Activated CD4-positive, alpha-beta T cell treated with anti-CD3 and anti-CD28 coated beads for 24 hours (primary cell): ENCODE measurements at regions not wholly inside any gene's neighbourhood (a gene's known extent, or its start where the extent isn't known, plus 50 kb on each side); places are given as distances from the start of the nearest gene placed in this dataset.

ENCODE experiments used
- DNase-seq, 2 donors: peaks; one replicate each; pipeline ENCODE4 v3.0.0-alpha.2; 2020; ENCODE audit warnings: low read depth in 2 of 2

DNA sequence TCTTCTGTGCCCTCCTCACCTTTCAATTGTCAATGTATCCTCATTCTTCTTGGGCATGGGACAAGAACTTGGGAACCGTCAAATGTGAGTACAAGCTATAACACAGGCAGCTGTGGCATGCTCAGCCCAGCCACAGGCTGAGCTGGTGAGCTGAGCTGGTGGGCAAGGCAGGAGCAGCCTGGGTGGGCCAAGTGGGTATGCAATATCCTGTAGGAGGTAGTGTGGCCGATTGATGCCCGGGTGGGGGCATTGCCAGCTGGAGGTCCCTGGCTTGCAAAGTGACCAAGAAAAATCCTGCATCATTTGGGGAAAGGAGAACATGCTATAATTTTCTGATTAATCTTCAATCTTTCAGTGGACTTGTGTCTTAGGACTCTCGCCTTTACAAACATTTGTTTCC lies 507.2 kb upstream of the SLC10A2 start:
- DNase-seq = no peak

- no peak for DNase-seq
These were observed 502.1 kb upstream of the SLC10A2 start for GRCh38 chr13:103568314-103568713.

DNA sequence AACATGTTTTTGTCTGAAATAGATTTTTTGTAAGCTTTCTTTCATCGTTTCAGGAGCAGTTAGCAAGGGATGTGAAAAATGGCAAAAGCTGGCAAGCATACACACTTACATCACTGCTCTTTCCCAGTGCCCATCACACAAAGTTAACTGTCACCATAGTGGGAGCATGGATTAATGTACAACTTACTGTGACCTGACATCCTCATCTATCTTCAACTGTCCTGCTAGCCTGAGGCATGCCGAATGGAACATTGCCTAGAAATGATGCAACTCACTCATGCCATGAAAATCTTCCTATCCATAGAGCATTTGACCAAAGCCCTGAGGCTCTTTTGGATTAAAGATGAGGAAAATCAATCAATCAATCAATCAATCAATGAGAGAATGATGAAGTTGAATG lies 491.7 kb upstream of the SLC10A2 start:
- no peak for DNase-seq

DNA sequence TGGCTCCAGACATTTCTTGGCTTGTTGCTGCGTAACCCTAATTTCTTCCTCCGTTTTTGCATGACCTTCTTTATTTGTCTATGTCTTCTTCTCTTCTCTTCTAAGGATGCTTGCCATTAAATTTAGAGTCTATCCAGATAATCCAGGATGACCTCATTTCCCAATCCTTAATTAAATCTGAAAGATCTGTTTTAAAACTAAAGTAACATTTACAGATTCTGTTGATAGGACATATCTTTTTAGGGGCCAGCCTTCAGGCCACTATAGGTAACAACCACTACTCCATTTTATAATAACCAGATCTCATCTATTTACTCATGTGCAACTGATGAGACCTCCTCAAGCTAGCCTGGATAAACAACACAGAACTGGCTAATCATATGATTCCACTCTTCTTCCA lies 490.5 kb upstream of the SLC10A2 start:
- DNase-seq = no peak

DNA sequence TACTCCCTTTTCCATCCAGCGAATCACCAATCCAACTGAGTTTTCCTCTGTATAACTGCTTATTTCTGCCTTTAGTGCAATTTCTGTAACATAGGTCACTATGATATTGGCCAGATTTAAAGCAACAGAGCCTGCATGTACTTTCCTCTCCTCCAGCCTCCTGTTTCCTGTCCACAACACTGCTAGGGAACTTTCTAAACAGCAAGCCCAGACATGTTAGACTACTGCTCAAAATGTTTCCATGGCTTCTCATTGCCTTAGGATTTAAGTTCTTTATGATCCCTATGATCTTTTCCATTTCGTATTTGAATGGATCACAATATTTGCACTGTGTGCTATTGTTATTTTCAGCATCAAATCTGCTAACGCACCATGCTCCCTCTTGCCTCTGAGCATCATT lies 481.7 kb upstream of the SLC10A2 start:
- DNase-seq = no peak

GRCh38 chr13:103546271-103546670 lies 480.1 kb upstream of the SLC10A2 start:
- DNase-seq = no peak

DNA sequence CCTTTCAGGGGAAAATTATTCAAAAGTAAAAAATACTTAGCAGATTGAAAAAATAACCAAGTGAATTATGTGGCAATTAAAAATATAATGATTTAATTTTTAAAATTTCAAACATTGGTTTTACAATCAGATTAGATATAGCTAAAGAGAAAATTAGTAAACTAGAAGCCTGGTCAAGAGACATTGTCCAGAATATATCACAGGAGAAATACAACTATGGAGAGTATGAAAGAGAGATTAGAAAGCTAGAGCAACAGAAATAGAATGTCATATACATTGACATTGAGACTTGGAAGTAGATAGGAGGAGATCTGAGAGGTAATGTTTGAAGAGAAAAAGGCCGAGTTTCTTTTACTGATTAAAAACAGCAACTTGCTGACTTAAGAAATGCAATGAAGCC lies 476.4 kb upstream of the SLC10A2 start:
- no peak for DNase-seq

GRCh38 chr13:103540382-103540765 lies 474.2 kb upstream of the SLC10A2 start:
- DNase-seq = no peak

DNA sequence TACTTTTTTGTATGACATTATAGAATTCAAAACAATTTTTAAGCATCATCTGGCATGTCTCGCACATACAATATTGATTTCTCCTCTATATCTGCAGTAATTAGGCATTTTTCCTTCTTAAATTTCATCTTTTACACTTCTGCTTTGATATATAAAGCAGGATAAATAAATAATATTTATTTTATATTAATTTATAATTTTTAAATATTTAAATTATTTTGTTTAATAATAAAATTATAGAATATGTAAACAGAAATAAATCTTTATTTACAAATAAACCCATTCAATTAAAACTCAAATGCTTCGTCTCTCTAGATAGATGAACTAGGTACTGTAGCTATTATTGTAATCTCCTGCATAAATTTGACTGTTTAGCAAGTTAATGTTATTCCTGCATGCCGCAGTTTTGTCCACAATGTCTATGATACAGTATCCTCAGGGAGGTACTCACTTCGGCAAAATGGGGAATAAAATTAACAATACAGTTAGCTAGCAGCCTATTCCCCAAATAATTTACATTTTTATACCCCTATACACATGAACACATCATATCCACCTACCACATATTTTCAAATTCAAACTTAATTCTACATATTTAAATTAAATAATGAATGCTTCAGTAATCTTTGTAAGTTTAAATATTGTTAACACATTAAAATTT lies 473.6 kb upstream of the SLC10A2 start:
- DNase-seq = no peak

- no peak for DNase-seq
These were observed 473.0 kb upstream of the SLC10A2 start for GRCh38 chr13:103539265-103539664.

- DNase-seq = no peak
These were observed 471.4 kb upstream of the SLC10A2 start for GRCh38 chr13:103537616-103538015.

- no peak for DNase-seq
These were observed 465.1 kb upstream of the SLC10A2 start for GRCh38 chr13:103531278-103531677.

DNA sequence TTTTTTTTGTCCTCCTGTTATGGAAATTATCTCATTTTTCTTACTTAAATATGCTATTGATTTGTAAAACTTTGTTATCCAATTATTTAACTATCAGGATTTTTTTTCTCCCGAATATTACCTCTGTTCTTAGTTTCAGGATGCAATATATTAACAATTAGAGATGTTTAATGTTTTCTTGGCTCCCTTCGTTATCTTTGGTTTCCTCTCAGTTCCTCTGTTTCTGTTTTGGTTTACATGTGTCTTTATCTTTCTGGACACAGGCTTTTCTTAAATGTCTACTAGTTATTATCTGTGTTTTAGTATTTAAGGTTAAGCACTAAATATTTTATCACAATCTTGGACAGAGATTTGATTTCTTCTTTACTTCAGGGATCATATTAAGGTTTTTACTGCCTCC lies 462.2 kb upstream of the SLC10A2 start:
- DNase-seq = no peak

- no peak for DNase-seq
These were observed 459.3 kb upstream of the SLC10A2 start for GRCh38 chr13:103525530-103525929.

DNA sequence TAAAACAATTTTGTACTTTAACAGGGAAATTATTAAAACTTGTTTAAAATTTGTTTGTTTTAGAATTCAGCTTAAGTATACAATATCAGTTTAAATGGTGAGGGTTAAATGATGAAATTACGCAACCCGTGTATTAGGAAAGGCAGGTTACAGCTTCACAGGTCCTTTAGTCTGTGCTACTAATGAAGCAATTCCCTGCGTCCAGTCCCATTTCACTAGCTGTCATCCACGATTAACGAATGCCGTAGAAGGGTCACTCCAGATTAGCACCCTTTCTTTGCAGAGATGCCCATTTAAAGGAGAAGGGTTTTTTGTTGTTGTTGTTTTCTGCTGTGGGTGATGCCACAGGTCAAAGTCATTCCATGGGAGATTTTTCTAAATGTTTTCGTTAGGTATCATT lies 457.6 kb upstream of the SLC10A2 start:
- no peak for DNase-seq

DNA sequence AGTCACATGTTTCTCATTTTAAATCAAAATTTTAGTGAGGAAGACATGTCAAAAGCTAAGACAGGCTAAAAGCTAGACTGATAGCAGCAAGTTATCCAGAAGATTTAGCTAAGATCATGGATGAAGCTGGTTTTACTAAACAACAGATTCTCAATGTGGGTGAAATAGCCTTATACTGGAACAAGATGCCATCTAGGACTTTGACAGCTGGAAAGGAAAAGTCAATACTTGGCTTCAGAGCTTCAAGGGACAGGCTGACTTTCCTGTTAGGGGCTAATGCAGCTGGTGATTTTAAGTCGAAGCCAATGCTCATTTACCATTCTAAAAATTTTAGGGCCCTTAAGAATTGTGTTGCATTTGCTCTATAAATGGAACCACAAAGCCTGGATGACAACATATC lies 455.3 kb upstream of the SLC10A2 start:
- DNase-seq = no peak

DNA sequence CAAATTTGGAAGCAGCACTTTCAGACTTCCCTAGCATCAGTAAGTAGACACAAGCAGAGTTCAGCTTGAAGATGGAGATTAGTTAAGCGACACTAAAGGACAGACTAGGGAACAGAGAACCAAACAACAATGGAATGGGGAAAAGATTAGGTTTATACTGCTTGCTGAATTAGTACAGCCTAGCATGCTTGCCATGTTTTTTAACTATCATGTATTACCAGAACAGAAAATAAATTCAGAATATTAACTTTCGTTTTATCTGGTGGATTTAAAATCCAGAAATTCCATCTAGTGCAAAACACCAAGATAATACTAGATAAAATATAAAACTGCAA lies 451.5 kb upstream of the SLC10A2 start:
- no peak for DNase-seq

- no peak for DNase-seq
These were observed 451.0 kb upstream of the SLC10A2 start for GRCh38 chr13:103517066-103517767.

DNA sequence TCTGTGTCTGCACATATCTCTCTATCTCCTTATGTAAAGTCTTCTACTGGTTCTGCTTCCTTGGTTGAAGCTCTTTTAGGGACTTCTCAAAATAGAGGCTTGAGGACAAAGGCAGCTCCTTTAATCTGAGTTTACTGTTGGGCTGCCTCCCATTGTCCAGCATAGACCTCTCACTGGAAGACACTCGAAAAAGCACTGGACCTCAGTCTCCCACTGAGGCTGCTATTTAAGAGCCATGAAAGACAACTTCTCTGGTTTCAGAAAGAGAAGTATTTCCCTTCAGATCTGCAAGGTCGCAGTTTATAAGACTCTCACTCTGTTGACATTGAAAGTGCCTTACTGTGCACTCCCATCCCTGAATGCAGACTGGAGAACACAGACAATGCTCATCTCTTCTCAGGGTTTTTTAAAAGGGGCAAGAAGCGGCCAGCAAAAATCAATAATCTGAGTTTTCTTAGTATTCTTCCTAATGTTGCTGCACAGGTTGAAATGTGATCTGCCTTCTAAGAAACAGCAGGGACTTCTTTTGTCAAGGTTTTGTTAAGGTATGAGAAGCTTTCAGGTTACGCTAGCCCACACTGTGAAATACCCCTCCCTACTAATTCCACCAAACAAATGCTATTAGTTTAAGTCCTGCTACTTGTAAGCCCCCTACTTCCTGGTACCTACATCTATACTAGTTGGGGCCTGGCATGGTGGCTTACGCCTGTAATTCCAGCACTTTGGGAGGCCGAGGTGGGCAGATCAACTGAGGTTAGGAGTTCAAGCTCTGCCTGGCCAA lies 450.0 kb upstream of the SLC10A2 start:
- DNase-seq = no peak

- DNase-seq = no peak
These were observed 449.2 kb upstream of the SLC10A2 start for GRCh38 chr13:103515410-103515809.

DNA sequence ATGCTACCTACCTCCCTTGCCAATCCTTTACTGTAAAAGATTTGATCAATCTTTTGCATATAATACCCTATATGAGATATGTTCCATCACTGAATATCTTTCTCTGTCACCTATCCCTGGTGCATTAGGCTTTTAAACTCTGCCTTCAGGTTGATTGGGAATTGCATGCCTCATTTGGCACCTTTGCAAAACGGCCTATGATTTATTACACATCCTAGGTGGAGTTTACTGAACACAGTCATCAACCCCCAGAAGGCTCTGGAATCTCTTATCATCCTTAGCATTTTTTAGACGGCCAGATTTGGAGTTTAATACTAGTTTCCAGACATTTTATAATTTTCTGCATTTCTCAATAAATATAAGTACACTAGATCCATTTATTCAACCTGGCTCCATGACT lies 448.4 kb upstream of the SLC10A2 start:
- DNase-seq = no peak

- no peak for DNase-seq
These were observed 448.0 kb upstream of the SLC10A2 start for GRCh38 chr13:103514188-103514587.

DNA sequence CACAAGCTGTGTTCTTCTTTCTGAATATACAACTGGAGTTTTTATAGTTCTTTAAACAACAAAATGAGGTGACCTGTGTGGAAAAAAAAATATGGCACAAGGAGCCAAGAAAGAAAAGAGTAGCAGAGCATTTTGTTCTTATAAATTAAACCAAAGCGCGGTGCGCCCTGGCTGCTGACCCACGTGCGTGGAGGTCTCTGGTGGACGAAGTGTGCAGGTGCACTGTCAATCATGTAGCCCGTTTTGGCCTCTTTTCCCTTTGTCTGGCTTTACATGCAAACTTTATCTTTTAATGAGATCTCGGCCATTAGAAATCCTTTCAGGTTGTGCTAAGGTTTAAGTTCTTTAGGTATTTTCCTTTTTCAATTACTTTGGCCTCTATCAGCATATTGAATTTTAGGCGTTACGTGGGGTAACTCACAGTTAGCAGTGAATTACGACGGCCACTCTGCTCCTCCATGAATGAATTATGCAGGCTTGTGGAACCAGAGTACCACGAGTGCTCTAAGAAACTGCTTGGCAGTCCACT lies 443.9 kb upstream of the SLC10A2 start:
- DNase-seq = no peak
